Mucosa of descending colon (tissue), 3 donors: ENCODE measurements at regions not wholly inside any gene's neighbourhood (a gene's known extent, or its start where the extent isn't known, plus 50 kb on each side); places are given as distances from the start of the nearest gene placed in this dataset.
"Not testable (repeated sequence)": the region's sequence is repeated elsewhere in the genome, so short reads cannot be mapped to it uniquely, and the experiment has no call there.

Source experiments
- ATAC-seq: fragments of 200-7000 bp; cut with Tn5 transposase; one replicate; pipeline ENCODE4 v1.9.1; 2020; ENCODE audit warnings: mild to moderate bottlenecking, moderate library complexity
- DNase-seq, 3 donors: peaks; one replicate each; pipeline ENCODE4 v3.0.0-alpha.2; 2020
- H3K36me3 ChIP-seq: fragments of 200-600 bp; one replicate; pipeline ENCODE4 v1.8.0; 2021; ENCODE audit warnings: low read depth, mild to moderate bottlenecking
- H3K4me1 ChIP-seq: fragments of 200-600 bp; one replicate; pipeline ENCODE4 v1.8.0; 2021; ENCODE audit warnings: low read depth, mild to moderate bottlenecking
- H3K4me3 ChIP-seq: fragments of 200-600 bp; one replicate; pipeline ENCODE4 v1.8.0; 2021; ENCODE audit warnings: mild to moderate bottlenecking
- H3K9me3 ChIP-seq: fragments of 200-600 bp; one replicate; pipeline ENCODE4 v1.8.0; 2021; ENCODE audit warnings: mild to moderate bottlenecking
- CTCF ChIP-seq: fragments of 200-600 bp; IDR thresholded peaks from one replicate; pipeline ENCODE4 v1.8.0; 2022; ENCODE audit warnings: antibody characterized with exemption, mild to moderate bottlenecking
- intact Hi-C, 2 donors: fragments of 100-400 bp; cut with DNase I in 1 of 2; cut with micrococcal nuclease in 1 of 2; formaldehyde crosslinking; loops; one replicate each; pipeline versions ENCODE4 v1.11.0 to v1.11.1; 2022; cut with DNase I, micrococcal nuclease
- donor health status: DM: no; HTN: no; CAD: no; lungs with moderate emphysema.
- donor health status: DM: no; HTN: no; CAD: no.
- donor health status: DM: no; HTN: yes; CAD: no.

- intact Hi-C loops = no loop called here
- ATAC-seq (no peak), DNase-seq (no peak)
- H3K9me3 ChIP-seq = no peaks in the 10 kb centered on the region
- H3K4me3 ChIP-seq = no peak overlapping the region
- H3K36me3 ChIP-seq = no peaks in the 10 kb centered on the region
- TF ChIP-seq CTCF = no peak
- H3K4me1 ChIP-seq = no peaks in the 10 kb centered on the region
These were observed 867.8 kb downstream of the TTLL7 start for GRCh38 chr1:83130886-83131691.

- H3K36me3 ChIP-seq = no peaks in the 10 kb centered on the region
- ATAC-seq (no peak), DNase-seq (no peak)
- TF ChIP-seq CTCF = no peak
- no peaks in the 10 kb centered on the region for H3K9me3 ChIP-seq
- intact Hi-C loops = no loop called here
- no peak overlapping the region for H3K4me3 ChIP-seq
- H3K4me1 ChIP-seq = no peaks in the 10 kb centered on the region
These were observed 869.8 kb downstream of the TTLL7 start for GRCh38 chr1:83129107-83129506.

- ATAC-seq = no peak
- H3K36me3 ChIP-seq = no peaks in the 10 kb centered on the region
- H3K4me3 ChIP-seq = no peak overlapping the region
- no peaks in the 10 kb centered on the region for H3K4me1 ChIP-seq
- TF ChIP-seq CTCF = no peak
- intact Hi-C loops = no loop called here
- DNase-seq = no peak
- no peaks in the 10 kb centered on the region for H3K9me3 ChIP-seq
These were observed 873.5 kb downstream of the TTLL7 start for GRCh38 chr1:83125456-83125855.

GRCh38 chr1:83123019-83123418 lies 875.9 kb downstream of the TTLL7 start:
- Histone ChIP-seq H3K4me3 (no peak overlapping the region), H3K9me3 (no peaks in the 10 kb centered on the region), H3K36me3 (no peaks in the 10 kb centered on the region), H3K4me1 (no peaks in the 10 kb centered on the region)
- no peak for TF ChIP-seq CTCF
- DNase-seq (no peak), ATAC-seq (no peak)
- intact Hi-C loops = no loop called here

- no peaks in the 10 kb centered on the region for H3K4me1 ChIP-seq
- no peak for DNase-seq
- no peaks in the 10 kb centered on the region for H3K36me3 ChIP-seq
- intact Hi-C loops = no loop called here
- H3K9me3 ChIP-seq = no peaks in the 10 kb centered on the region
- no peak overlapping the region for H3K4me3 ChIP-seq
- ATAC-seq = no peak
- TF ChIP-seq CTCF = no peak
These were observed 880.5 kb downstream of the TTLL7 start for GRCh38 chr1:83118472-83118871.

GRCh38 chr1:83117030-83117429 lies 881.9 kb downstream of the TTLL7 start:
- H3K4me1 ChIP-seq, DNase-seq, intact Hi-C loops, ATAC-seq, H3K9me3 ChIP-seq, H3K4me3 ChIP-seq, H3K36me3 ChIP-seq: not testable (repeated sequence)
